ENCODE measurements at regions not wholly inside any gene's neighbourhood (a gene's known extent, or its start where the extent isn't known, plus 50 kb on each side); places are given as distances from the start of the nearest gene placed in this dataset.

GRCh38 chr20:48149902-48150301 lies 364.6 kb upstream of the SULF2 start:
- Histone ChIP-seq H3K27ac (no peak overlapping the region), H3K27me3 (peaks cover 0 to 21% of the 10 kb centered on the region in 2 donors), H3K9me3 (no peaks in the 10 kb centered on the region), H3K4me3 (no peak overlapping the region), H3K36me3 (no peaks in the 10 kb centered on the region), H3K4me1 (no peaks in the 10 kb centered on the region)
- DNase-seq, result no peak
- intact Hi-C loops (cut with DNase I; ENCODE audit: low total_unique reads), result no loop called here
- no peak for TF ChIP-seq CTCF (IDR thresholded peaks at IDR 0.05)

GRCh38 chr20:48148916-48149672 lies 363.8 kb upstream of the SULF2 start:
- DNase-seq, result no peak
- Histone ChIP-seq H3K27me3 (peaks cover 0 to 23% of the 10 kb centered on the region in 2 donors), H3K4me1 (no peaks in the 10 kb centered on the region), H3K4me3 (no peak overlapping the region), H3K27ac (no peak overlapping the region), H3K36me3 (no peaks in the 10 kb centered on the region), H3K9me3 (no peaks in the 10 kb centered on the region)
- intact Hi-C loops (cut with DNase I; ENCODE audit: low total_unique reads), result no loop called here
- no peak for TF ChIP-seq CTCF (IDR thresholded peaks at IDR 0.05)

GRCh38 chr20:48148020-48148419 lies 362.7 kb upstream of the SULF2 start:
- intact Hi-C loops (cut with DNase I; ENCODE audit: low total_unique reads), result no loop called here
- Histone ChIP-seq H3K27ac (no peak overlapping the region), H3K4me1 (no peaks in the 10 kb centered on the region), H3K9me3 (no peaks in the 10 kb centered on the region), H3K4me3 (no peak overlapping the region), H3K27me3 (peaks cover 0 to 20% of the 10 kb centered on the region in 2 donors), H3K36me3 (no peaks in the 10 kb centered on the region)
- no peak for DNase-seq
- no peak for TF ChIP-seq CTCF (IDR thresholded peaks at IDR 0.05)

- DNase-seq, result no peak
- H3K27ac ChIP-seq, result no peak overlapping the region
These were observed 362.0 kb upstream of the SULF2 start for GRCh38 chr20:48147311-48147710.

GRCh38 chr20:48146877-48147276 lies 361.6 kb upstream of the SULF2 start:
- intact Hi-C loops (cut with DNase I; ENCODE audit: low total_unique reads), result no loop called here
- no peak for TF ChIP-seq CTCF (IDR thresholded peaks at IDR 0.05)
- Histone ChIP-seq H3K4me1 (no peaks in the 10 kb centered on the region), H3K27me3 (peaks cover 0 to 11% of the 10 kb centered on the region in 2 donors), H3K9me3 (no peaks in the 10 kb centered on the region), H3K36me3 (no peaks in the 10 kb centered on the region), H3K27ac (no peak overlapping the region), H3K4me3 (no peak overlapping the region)
- no peak for DNase-seq

More at GRCh38 chr20:48147311-48147710, 362.0 kb upstream of the SULF2 start:
- Histone ChIP-seq H3K4me1 (no peaks in the 10 kb centered on the region), H3K27me3 (peaks cover 0 to 14% of the 10 kb centered on the region in 2 donors), H3K4me3 (no peak overlapping the region), H3K36me3 (no peaks in the 10 kb centered on the region), H3K9me3 (no peaks in the 10 kb centered on the region)
- no peak for TF ChIP-seq CTCF (IDR thresholded peaks at IDR 0.05)
- intact Hi-C loops (cut with DNase I; ENCODE audit: low total_unique reads), result no loop called here
